Activated CD8-positive, alpha-beta memory T cell treated with anti-CD3 and anti-CD28 coated beads for 36 hours (primary cell): ENCODE measurements at regions not wholly inside any gene's neighbourhood (a gene's known extent, or its start where the extent isn't known, plus 50 kb on each side); places are given as distances from the start of the nearest gene placed in this dataset.

ENCODE experiments used
- CTCF ChIA-PET: fragments of 350-600 bp; sonication (Branson Sonifier 250); formaldehyde crosslinking; loops from one replicate; lab custom pipeline; 2021; ENCODE audit warnings: antibody characterized with exemption; lab: Charles Lee
- POLR2A ChIA-PET: fragments of 350-600 bp; sonication (Branson Sonifier 250); formaldehyde crosslinking; loops from one replicate; lab custom pipeline; 2021; ENCODE audit warnings: antibody characterized with exemption; lab: Charles Lee

DNA sequence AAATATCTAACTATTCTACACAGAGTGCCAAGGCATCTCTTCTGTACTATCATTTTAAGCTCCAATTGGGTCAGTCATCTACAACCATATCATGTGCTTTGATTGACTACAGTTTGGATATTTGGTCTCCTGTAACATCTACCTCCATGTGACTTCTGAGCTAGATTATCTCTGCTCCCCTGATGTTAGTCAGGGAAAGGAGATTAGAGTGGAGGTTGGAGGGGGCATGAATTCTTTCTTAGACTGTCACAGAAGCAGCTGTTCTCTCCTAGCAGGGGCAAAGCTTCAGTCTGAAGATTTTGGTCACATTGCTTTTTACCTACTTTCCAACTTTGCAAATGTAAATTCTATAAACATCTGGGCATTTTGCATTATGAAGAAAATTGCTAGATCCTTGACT, 62.6 kb upstream of the C4orf54 start:
- ChIA-PET CTCF (no interaction called here), POLR2A (no interaction called here)

DNA sequence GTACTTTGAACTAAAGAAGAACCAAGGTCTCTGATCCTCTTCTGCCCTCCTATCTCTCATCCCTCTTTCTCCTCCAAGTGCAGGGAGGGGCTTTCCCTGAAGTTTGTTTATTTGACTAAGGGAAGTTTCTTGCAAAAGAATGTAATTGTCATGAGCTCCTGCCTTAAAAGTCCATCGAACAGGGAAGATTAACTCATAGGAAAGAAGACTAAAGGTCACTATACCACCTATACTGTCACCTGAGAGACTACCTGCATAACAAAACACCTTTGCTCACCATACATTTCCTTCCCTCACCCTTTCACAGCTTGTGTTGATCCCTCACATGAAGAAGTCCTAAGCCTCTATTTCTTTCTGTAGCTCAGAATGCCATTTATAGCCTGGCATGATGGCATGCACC, 59.4 kb upstream of the C4orf54 start:
- ChIA-PET POLR2A (no interaction called here), CTCF (no interaction called here)

DNA sequence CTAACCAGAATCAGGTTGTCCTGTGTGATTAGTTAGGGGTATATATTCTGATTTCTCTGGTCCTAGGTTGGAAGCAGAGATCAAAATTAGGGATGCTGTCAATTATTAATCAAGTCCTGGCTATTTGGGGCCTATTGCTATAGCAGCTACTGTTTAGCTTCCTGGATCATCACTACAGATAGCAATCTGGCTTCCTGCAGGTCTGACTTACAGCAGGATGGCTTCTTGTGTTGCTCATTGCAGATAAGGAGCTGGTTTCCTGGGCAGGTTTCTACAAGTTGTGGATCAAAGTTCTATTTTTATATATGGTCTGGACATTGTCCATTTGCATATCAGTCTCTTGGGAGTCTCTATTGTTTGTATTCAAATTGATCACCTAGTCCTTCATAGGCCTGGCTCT, 57.7 kb upstream of the C4orf54 start:
- ChIA-PET CTCF (no interaction called here), POLR2A (no interaction called here)

DNA sequence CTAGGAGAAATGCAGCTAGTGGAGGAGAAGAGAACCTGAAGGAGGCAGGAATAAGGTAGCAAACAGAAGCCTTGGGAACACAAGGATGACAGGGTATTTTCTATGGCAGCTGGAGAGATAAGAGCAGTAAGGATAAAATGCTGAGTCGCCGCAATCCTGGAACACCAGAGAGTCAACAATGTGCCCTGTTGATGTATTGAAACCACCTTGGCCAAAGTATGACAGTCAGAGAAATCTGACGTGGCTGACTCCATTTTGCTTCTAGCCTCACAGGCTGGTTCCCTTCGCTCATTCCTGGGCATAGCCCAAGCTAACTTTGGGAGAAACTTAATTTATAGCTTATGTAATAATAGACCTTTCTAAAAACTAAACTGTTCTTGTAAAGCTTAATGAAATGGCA, 56.6 kb upstream of the C4orf54 start:
- CTCF ChIA-PET = no interaction called here
- POLR2A ChIA-PET = no interaction called here

DNA sequence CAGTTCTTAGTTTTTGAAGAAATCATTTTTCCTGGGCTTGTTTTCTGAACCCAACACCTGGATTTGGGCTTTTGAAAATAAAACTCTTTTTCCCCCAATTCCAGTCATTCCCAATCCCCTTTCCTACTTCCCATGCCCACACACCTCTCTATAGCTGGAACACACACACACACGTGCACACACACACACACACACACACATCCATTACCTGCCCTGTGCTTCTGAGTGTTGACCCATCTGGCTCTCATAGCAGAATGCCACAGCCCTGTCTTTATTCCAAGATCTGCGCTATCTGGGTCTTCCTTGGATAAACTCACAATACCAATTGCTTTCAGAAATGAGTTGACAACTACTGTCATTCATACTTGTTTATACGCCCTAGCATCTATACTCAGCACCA, 54.9 kb upstream of the C4orf54 start:
- CTCF ChIA-PET = no interaction called here
- POLR2A ChIA-PET = no interaction called here

DNA sequence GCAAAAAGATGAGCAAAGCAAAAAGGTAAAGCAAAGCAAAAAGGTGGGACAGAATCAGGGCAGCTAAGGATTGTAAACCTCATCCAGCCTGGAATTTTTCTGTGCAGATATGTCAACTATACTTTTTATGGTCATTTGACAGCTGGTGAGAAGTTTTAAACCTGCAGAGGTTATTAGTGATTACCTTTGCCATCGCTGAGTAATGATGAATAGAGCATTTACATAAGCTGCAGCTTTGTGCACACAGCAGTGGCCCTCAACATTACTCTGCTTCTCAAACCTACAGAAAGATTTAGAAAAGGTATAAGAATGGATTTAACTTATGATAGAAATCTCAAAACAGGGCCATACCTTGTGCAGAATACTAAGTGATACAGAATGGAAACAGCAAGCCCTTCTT, 54.5 kb upstream of the C4orf54 start:
- ChIA-PET POLR2A (no interaction called here), CTCF (no interaction called here)

DNA sequence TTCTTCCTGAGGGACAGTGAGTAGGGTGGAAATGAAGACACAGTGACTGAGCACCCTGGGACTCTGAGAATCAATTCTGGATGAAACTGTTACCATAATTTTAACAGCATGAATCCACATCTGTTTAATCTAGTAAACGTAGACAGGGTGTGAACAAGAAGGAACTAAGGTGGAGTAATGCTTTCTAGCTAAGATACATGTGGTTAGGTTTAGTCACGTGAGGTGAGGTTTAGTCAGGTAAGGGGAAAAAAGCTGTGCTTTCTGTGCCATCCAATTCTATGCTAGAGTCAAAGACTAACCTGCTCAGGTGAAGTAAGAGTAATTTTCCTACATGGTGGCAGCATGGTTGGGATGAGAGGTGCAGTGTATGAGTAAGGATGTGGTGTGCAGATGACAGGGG, 54.0 kb upstream of the C4orf54 start:
- CTCF ChIA-PET = no interaction called here
- POLR2A ChIA-PET = no interaction called here

DNA sequence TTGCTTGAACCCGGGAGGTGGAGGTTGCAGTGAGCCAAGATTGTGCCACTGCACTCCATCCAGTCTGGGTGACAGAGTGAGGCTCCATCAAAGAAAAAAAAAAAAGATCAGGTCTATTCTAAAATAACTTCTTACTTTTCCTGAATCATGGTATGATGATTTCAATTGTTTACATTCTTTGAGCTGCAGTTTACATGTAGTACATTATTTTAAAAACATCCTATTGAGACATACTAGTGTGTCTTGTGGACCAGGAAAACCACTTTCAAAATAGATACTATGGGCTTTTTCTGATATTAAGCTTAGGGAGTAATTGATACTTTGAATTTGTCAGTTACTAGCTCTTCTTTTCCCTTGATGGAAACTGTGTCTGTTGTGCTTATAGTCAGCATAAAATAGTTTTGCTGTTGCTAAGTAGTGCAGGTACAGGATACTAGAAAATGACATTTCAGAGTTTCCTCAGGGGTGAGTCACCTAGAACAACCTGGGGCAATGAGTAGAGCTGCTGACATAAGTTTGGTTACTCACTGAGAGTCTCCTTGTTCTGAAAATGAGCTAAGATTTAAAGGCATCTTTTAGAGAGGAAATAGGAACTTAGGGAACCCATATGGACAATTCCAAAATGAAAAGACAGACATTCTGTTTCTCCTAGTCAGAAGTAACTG, 53.2 kb upstream of the C4orf54 start:
- ChIA-PET POLR2A (no interaction called here), CTCF (no interaction called here)

DNA sequence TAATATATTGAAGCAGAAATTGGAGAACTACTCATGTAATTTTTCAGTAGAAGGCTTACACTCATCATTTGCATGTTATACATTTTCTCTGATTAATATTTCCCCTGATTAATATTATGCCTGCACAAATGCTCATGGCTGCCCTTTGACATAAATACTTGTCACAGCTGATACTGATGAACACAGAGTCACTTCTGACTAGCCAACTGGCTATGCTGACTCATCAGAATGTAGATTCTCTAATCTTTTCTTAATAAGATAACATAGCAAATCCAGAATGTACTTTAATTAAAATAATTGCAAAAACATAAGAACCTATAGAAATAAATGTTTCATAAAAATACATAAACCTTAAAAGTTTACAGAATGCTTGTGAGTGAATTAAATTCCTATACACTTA, 52.4 kb upstream of the C4orf54 start:
- CTCF ChIA-PET = no interaction called here
- POLR2A ChIA-PET = no interaction called here

DNA sequence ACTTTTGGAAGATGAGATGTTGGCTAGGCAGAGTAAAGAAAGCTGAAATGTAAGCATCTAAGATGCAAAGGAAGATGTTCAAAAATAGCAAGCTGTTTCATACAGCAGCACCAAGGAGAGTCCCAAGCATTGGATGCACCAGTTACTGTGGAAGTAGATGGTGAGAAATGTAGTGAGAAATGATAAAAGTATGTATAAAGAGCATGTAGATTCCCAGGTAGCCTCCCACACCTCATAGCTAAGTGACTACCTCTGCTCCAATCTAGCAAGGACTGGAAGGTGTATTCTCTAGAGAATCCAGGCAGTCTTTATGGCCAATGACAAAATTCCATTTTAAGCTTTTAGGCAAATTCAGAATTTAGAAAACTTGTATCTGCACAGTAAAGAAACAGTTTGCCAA, 50.9 kb upstream of the C4orf54 start:
- ChIA-PET CTCF (no interaction called here), POLR2A (no interaction called here)
